CD8-positive, alpha-beta memory T cell (primary cell): ENCODE measurements at regions not wholly inside any gene's neighbourhood (a gene's known extent, or its start where the extent isn't known, plus 50 kb on each side); places are given as distances from the start of the nearest gene placed in this dataset.

Experiments used
- CTCF ChIA-PET: fragments of 350-600 bp; sonication (Branson Sonifier 250); formaldehyde crosslinking; loops from one replicate; lab custom pipeline; 2021; ENCODE audit warnings: antibody characterized with exemption; lab: Charles Lee
- POLR2A ChIA-PET: fragments of 350-600 bp; sonication (Branson Sonifier 250); formaldehyde crosslinking; loops from one replicate; lab custom pipeline; 2021; ENCODE audit warnings: antibody characterized with exemption; lab: Charles Lee
- DNase-seq, 5 donors: peaks; one replicate each; pipeline versions ENCODE4 v3.0.0 to v3.0.0-alpha.2; 2020 to 2022; ENCODE audit warnings: mixed read lengths in 1 of 5
- H3K27ac ChIP-seq: one replicate; pipeline ENCODE4 v1.7.0; 2013; ENCODE audit warnings: low read depth, mild to moderate bottlenecking, low read length, moderate library complexity
- H3K27me3 ChIP-seq: 2 replicates; pipeline ENCODE4 v1.7.0; 2013; ENCODE audit warnings: low read length, mild to moderate bottlenecking; ENCODE audit not compliant: insufficient read depth, poor library complexity, severe bottlenecking
- H3K36me3 ChIP-seq: 2 replicates; pipeline ENCODE4 v1.7.0; 2013; ENCODE audit warnings: mild to moderate bottlenecking, low read length, moderate library complexity; ENCODE audit not compliant: insufficient read depth
- H3K4me1 ChIP-seq: 2 replicates; pipeline ENCODE4 v1.7.0; 2013; ENCODE audit warnings: mild to moderate bottlenecking, low read length, moderate library complexity; ENCODE audit not compliant: insufficient read depth
- H3K4me3 ChIP-seq: 2 replicates; pipeline ENCODE4 v1.7.0; 2013; ENCODE audit warnings: mild to moderate bottlenecking, low read length
- H3K9me3 ChIP-seq: 2 replicates; pipeline ENCODE4 v1.7.0; 2013; ENCODE audit warnings: mild to moderate bottlenecking, low read length
- H3K27ac Mint-ChIP-seq, 8 donors: one replicate each; pipeline ENCODE4 v1.8.0; 2020 to 2021; ENCODE audit warnings: mixed read lengths in 8 of 8, mild to moderate bottlenecking in 6 of 8, inconsistent platforms in 3 of 8, moderate library complexity in 3 of 8
- H3K27me3 Mint-ChIP-seq, 2 donors: one replicate each; pipeline ENCODE4 v1.8.0; 2020 to 2021; ENCODE audit warnings: mixed read lengths in 2 of 2, mild to moderate bottlenecking in 1 of 2, moderate library complexity in 1 of 2
- H3K36me3 Mint-ChIP-seq, 3 donors: one replicate each; pipeline ENCODE4 v1.8.0; 2020 to 2021; ENCODE audit warnings: mixed read lengths in 3 of 3, inconsistent platforms in 1 of 3, mild to moderate bottlenecking in 1 of 3
- H3K4me1 Mint-ChIP-seq, 3 donors: one replicate each; pipeline ENCODE4 v1.8.0; 2020 to 2021; ENCODE audit warnings: mixed read lengths in 3 of 3, inconsistent platforms in 1 of 3, mild to moderate bottlenecking in 1 of 3
- H3K4me3 Mint-ChIP-seq, 7 donors: one replicate each; pipeline ENCODE4 v1.8.0; 2020 to 2021; ENCODE audit warnings: mixed read lengths in 7 of 7, mild to moderate bottlenecking in 6 of 7, moderate library complexity in 4 of 7, inconsistent platforms in 2 of 7
- H3K9me3 Mint-ChIP-seq, 5 donors: one replicate each; pipeline ENCODE4 v1.8.0; 2020 to 2022; ENCODE audit warnings: mixed read lengths in 5 of 5, mild to moderate bottlenecking in 3 of 5, moderate library complexity in 2 of 5, inconsistent platforms in 1 of 5

- Mint-ChIP-seq H3K36me3 (no peaks in the 10 kb centered on the region), H3K4me1 (no peaks in the 10 kb centered on the region), H3K27ac (no peak overlapping the region), H3K27me3 (peaks cover 0 to 5% of the 10 kb centered on the region in 2 donors), H3K4me3 (no peak overlapping the region), H3K9me3 (no peaks in the 10 kb centered on the region)
- H3K9me3 ChIP-seq = no peaks in the 10 kb centered on the region
- no peak for DNase-seq
- H3K27me3 ChIP-seq = no peaks in the 10 kb centered on the region
- ChIA-PET POLR2A (no interaction called here), CTCF (no interaction called here)
- H3K4me3 ChIP-seq = no peak overlapping the region
- no peak overlapping the region for H3K27ac ChIP-seq
- H3K4me1 ChIP-seq = no peaks in the 10 kb centered on the region
- H3K36me3 ChIP-seq = no peaks in the 10 kb centered on the region
These were observed 129.5 kb upstream of the BMPER start for GRCh38 chr7:33775790-33776189.

- Mint-ChIP-seq H3K4me3 (no peak overlapping the region), H3K4me1 (no peaks in the 10 kb centered on the region), H3K27ac (no peak overlapping the region), H3K36me3 (no peaks in the 10 kb centered on the region), H3K9me3 (no peaks in the 10 kb centered on the region), H3K27me3 (peaks cover 0 to 4% of the 10 kb centered on the region in 2 donors)
- Histone ChIP-seq H3K27ac (no peak overlapping the region), H3K36me3 (no peaks in the 10 kb centered on the region), H3K4me1 (no peaks in the 10 kb centered on the region), H3K27me3 (no peaks in the 10 kb centered on the region), H3K9me3 (no peaks in the 10 kb centered on the region), H3K4me3 (no peak overlapping the region)
- CTCF ChIA-PET = no interaction called here
- DNase-seq = no peak
- POLR2A ChIA-PET = no interaction called here
These were observed 128.6 kb upstream of the BMPER start for GRCh38 chr7:33776788-33777187.

GRCh38 chr7:33778195-33778594 lies 127.1 kb upstream of the BMPER start:
- Histone ChIP-seq H3K36me3 (no peaks in the 10 kb centered on the region), H3K4me3 (no peak overlapping the region), H3K9me3 (no peaks in the 10 kb centered on the region), H3K27me3 (no peaks in the 10 kb centered on the region), H3K4me1 (no peaks in the 10 kb centered on the region), H3K27ac (no peak overlapping the region)
- Mint-ChIP-seq H3K27me3 (peaks cover 0 to 4% of the 10 kb centered on the region in 2 donors), H3K36me3 (peaks cover 0 to 6% (median 0%) of the 10 kb centered on the region in 3 donors), H3K4me3 (no peak overlapping the region), H3K9me3 (no peaks in the 10 kb centered on the region), H3K27ac (no peak overlapping the region), H3K4me1 (no peaks in the 10 kb centered on the region)
- DNase-seq = no peak
- CTCF ChIA-PET = no interaction called here
- POLR2A ChIA-PET = no interaction called here

DNA sequence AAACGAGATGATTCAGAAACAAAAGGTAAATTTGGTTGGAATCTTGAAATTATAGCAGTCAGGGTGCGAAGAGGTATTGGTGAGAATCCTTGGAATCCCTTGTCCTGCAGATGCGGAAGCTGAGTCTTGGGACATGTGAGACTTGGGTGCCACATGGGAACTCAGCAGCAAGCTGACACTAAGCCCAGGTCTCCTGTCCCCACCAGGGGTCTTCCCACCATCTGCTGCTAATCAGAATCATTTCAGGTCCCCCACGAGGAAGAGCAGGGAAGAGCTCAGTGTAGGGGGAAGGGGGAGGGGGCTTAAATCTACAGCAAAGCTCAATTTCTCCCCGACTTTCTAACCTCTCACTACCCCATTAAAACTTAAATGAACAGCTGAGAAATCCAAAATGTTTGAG lies 126.1 kb upstream of the BMPER start:
- CTCF ChIA-PET = no interaction called here
- no peaks in the 10 kb centered on the region for H3K36me3 ChIP-seq
- no peaks in the 10 kb centered on the region for H3K4me1 ChIP-seq
- H3K27ac ChIP-seq = no peak overlapping the region
- no peaks in the 10 kb centered on the region for H3K9me3 ChIP-seq
- no peak for DNase-seq
- Mint-ChIP-seq H3K36me3 (peaks cover 0 to 6% (median 0%) of the 10 kb centered on the region in 3 donors), H3K4me1 (no peaks in the 10 kb centered on the region), H3K27me3 (peaks cover 0 to 4% of the 10 kb centered on the region in 2 donors), H3K9me3 (no peaks in the 10 kb centered on the region), H3K4me3 (no peak overlapping the region), H3K27ac (no peak overlapping the region)
- no peak overlapping the region for H3K4me3 ChIP-seq
- POLR2A ChIA-PET = no interaction called here
- H3K27me3 ChIP-seq = no peaks in the 10 kb centered on the region

DNA sequence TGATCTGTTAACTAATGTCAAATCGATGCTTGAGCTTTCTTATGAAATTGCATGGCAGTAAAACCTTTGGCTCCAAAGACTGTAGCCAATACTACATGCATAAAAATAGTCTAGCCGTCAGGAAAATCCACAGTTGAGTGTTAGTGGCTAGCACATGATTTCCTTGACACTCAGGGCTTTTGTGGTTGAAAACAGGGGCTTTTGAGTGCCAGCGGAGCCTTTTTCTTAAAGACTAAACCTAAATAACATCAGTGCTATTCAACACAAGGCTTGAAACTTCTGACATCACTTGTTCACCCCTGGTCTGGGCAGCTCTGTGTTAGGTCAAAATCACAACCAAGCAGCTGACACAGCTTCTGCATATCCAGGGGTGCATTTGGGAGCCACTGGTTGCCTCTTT lies 124.2 kb upstream of the BMPER start:
- Histone ChIP-seq H3K4me1 (no peaks in the 10 kb centered on the region), H3K36me3 (no peaks in the 10 kb centered on the region), H3K27ac (no peak overlapping the region), H3K27me3 (no peaks in the 10 kb centered on the region), H3K9me3 (no peaks in the 10 kb centered on the region), H3K4me3 (no peak overlapping the region)
- no peak for DNase-seq
- Mint-ChIP-seq H3K27me3 (peaks cover 0 to 4% of the 10 kb centered on the region in 2 donors), H3K4me3 (no peak overlapping the region), H3K27ac (no peak overlapping the region), H3K9me3 (no peaks in the 10 kb centered on the region), H3K4me1 (no peaks in the 10 kb centered on the region), H3K36me3 (peaks cover 0 to 9% (median 0%) of the 10 kb centered on the region in 3 donors)
- CTCF ChIA-PET = no interaction called here
- POLR2A ChIA-PET = no interaction called here

DNA sequence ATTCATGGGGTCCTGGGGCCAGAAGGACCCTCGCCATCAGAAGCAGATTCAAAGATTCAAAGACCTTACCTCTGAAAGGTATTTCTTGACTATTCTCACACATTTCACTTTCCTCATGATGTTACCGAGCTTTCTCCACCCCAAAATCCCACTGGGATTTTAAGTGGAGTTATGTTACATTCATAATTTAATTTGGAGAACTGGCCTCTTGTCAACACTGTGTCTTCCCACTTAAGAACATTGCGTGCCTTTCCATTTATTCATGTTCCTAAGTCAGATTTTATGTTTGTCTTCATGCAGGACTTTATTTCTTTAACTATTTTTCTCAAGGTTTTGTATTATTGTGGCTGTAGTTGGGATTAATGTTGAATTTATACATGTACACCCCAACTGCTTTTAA lies 123.5 kb upstream of the BMPER start:
- no peaks in the 10 kb centered on the region for H3K9me3 ChIP-seq
- DNase-seq = no peak
- no peaks in the 10 kb centered on the region for H3K4me1 ChIP-seq
- Mint-ChIP-seq H3K9me3 (no peaks in the 10 kb centered on the region), H3K4me1 (no peaks in the 10 kb centered on the region), H3K27me3 (peaks cover 0 to 4% of the 10 kb centered on the region in 2 donors), H3K4me3 (no peak overlapping the region), H3K36me3 (peaks cover 0 to 12% (median 0%) of the 10 kb centered on the region in 3 donors), H3K27ac (no peak overlapping the region)
- POLR2A ChIA-PET = no interaction called here
- no peak overlapping the region for H3K27ac ChIP-seq
- CTCF ChIA-PET = no interaction called here
- H3K27me3 ChIP-seq = no peaks in the 10 kb centered on the region
- H3K36me3 ChIP-seq = no peaks in the 10 kb centered on the region
- H3K4me3 ChIP-seq = no peak overlapping the region

DNA sequence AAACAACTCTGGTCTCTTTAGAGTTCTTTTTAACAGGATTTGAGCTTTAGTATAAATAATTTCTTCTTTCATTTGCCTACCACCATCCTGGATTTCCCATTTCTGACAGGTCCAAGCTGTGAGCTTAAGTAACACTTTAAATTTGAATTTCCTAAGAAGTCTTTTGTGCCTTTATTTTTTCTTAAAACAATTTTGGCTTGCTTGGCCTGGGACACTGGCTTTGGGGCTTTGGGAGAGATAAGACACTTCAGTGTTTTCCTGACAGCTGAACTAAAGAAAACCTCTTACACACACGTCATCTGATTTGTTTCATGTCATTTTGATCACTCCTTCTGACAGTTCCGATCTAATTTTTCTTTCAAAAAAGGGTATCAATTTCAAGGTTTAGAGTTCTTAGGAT lies 121.3 kb upstream of the BMPER start:
- H3K4me1 ChIP-seq = no peaks in the 10 kb centered on the region
- Mint-ChIP-seq H3K9me3 (no peaks in the 10 kb centered on the region), H3K4me1 (no peaks in the 10 kb centered on the region), H3K36me3 (peaks cover 0 to 12% (median 0%) of the 10 kb centered on the region in 3 donors), H3K4me3 (no peak overlapping the region), H3K27me3 (peaks cover 0 to 4% of the 10 kb centered on the region in 2 donors), H3K27ac (no peak overlapping the region)
- no peak for DNase-seq
- no peak overlapping the region for H3K4me3 ChIP-seq
- H3K9me3 ChIP-seq = no peaks in the 10 kb centered on the region
- ChIA-PET POLR2A (no interaction called here), CTCF (no interaction called here)
- no peaks in the 10 kb centered on the region for H3K36me3 ChIP-seq
- H3K27me3 ChIP-seq = no peaks in the 10 kb centered on the region
- H3K27ac ChIP-seq = no peak overlapping the region

DNA sequence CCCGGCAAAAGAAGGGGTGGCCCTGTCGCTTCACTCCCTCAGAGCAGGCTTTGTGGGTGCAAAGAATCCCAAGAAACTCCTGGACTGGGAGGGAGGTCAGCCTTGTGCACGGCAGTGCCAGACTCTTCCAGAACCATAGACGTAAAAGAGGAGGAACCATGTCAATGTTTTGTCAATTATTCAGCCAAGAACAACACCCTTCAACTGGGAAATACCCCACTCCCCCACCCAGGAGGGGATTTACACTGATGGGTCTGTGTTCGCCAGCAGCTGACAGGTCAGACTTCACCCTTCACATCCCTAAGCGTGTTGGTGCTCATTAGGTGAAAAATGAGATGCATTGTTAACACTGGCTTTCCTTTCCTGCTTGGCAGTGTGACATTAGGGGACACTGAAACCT lies 116.8 kb upstream of the BMPER start:
- ChIA-PET CTCF (no interaction called here), POLR2A (no interaction called here)
- Histone ChIP-seq H3K4me1 (no peaks in the 10 kb centered on the region), H3K9me3 (no peaks in the 10 kb centered on the region), H3K27me3 (no peaks in the 10 kb centered on the region), H3K36me3 (no peaks in the 10 kb centered on the region), H3K4me3 (no peak overlapping the region), H3K27ac (no peak overlapping the region)
- no peaks in the 10 kb centered on the region for H3K4me1 Mint-ChIP-seq
- peaks cover 0 to 6% (median 1%) of the 10 kb centered on the region in 3 donors for H3K36me3 Mint-ChIP-seq
- H3K27me3 Mint-ChIP-seq = no peaks in the 10 kb centered on the region
- H3K4me3 Mint-ChIP-seq = no peak overlapping the region
- DNase-seq = no peak
- no peak overlapping the region for H3K27ac Mint-ChIP-seq
- no peaks in the 10 kb centered on the region for H3K9me3 Mint-ChIP-seq
